ENCODE measurements at regions not wholly inside any gene's neighbourhood (a gene's known extent, or its start where the extent isn't known, plus 50 kb on each side); places are given as distances from the start of the nearest gene placed in this dataset.

GRCh38 chr5:88144219-88145001 is 124.2 kb downstream of the TMEM161B start:
- intact Hi-C loops (cut with micrococcal nuclease; ENCODE audit: unreplicated experiment) = no loop called here
- H3K27ac ChIP-seq (ENCODE audit: low read depth, low read length, poor library complexity, severe bottlenecking) = no peak overlapping the region
- no peaks in the 10 kb centered on the region for H3K9me3 ChIP-seq (ENCODE audit: low read depth, low read length, poor library complexity, severe bottlenecking)
- H3K36me3 ChIP-seq (ENCODE audit: insufficient read depth, low read length, poor library complexity, severe bottlenecking) = no peaks in the 10 kb centered on the region
- CTCF ChIA-PET = no interaction called here
- H3K4me1 ChIP-seq (ENCODE audit: insufficient read depth, low read length, poor library complexity, severe bottlenecking) = no peaks in the 10 kb centered on the region
- H3K4me3 ChIP-seq (ENCODE audit: low read depth, low read length, poor library complexity, severe bottlenecking) = no peak overlapping the region
- no TSS peak for BruUV-seq (replicated peaks)
- TF ChIP-seq CTCF (conservative IDR thresholded peaks at IDR 0.05; ENCODE audit: low read depth, low read length) = no peak
- DNase-seq (ENCODE audit: low spot score) = no peak
- POLR2A ChIA-PET (ENCODE audit: low non-redundant PET) = no interaction called here
- H3K27me3 ChIP-seq (replicated peaks; ENCODE audit: insufficient read depth, low read depth, low read length, poor library complexity) = no peaks in the 10 kb centered on the region

DNA sequence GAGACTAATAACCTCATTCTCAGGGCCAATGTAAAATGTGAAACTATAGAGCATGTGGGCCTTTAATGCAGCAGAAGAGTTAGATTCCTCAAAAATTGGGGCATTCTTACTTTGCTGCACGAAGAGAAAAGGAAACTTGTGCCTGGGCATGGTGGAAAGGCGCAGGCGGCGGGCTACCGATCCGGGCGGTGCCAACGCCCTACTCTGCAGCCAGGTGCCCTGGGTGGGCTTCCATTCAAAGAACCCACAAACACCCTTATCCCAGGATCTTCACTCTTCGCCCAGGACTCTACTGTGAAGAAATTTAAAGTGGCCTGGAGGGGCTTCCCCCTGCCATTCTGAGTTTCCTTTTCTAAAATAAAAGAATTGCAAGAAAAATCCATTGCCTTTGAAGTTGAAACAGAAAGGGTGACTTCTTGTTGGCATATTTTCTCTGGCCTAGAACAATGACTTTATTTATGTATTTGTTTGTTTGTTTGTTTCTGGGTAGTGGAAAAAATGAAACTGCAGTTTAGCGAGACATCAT is 124.9 kb downstream of the TMEM161B start:
- TF ChIP-seq CTCF (conservative IDR thresholded peaks at IDR 0.05; ENCODE audit: low read depth, low read length) (no peak), EZH2 (IDR thresholded peaks at IDR 0.05; ENCODE audit: borderline replicate concordance, low read depth, low read length, poor library complexity, severe bottlenecking) (no peak)
- H3K4me3 ChIP-seq (ENCODE audit: low read depth, low read length, poor library complexity, severe bottlenecking) = no peak overlapping the region
- H3K4me1 ChIP-seq (ENCODE audit: insufficient read depth, low read length, poor library complexity, severe bottlenecking) = no peaks in the 10 kb centered on the region
- POLR2A ChIA-PET (ENCODE audit: low non-redundant PET) = no interaction called here
- intact Hi-C loops (cut with micrococcal nuclease; ENCODE audit: unreplicated experiment) = no loop called here
- H3K27ac ChIP-seq (ENCODE audit: low read depth, low read length, poor library complexity, severe bottlenecking) = no peak overlapping the region
- CTCF ChIA-PET = no interaction called here
- no peak for DNase-seq (ENCODE audit: low spot score)
- H3K36me3 ChIP-seq (ENCODE audit: insufficient read depth, low read length, poor library complexity, severe bottlenecking) = no peaks in the 10 kb centered on the region
- no peaks in the 10 kb centered on the region for H3K27me3 ChIP-seq (replicated peaks; ENCODE audit: insufficient read depth, low read depth, low read length, poor library complexity)
- H3K9me3 ChIP-seq (ENCODE audit: low read depth, low read length, poor library complexity, severe bottlenecking) = no peaks in the 10 kb centered on the region
- no TSS peak for BruUV-seq (replicated peaks)

DNA sequence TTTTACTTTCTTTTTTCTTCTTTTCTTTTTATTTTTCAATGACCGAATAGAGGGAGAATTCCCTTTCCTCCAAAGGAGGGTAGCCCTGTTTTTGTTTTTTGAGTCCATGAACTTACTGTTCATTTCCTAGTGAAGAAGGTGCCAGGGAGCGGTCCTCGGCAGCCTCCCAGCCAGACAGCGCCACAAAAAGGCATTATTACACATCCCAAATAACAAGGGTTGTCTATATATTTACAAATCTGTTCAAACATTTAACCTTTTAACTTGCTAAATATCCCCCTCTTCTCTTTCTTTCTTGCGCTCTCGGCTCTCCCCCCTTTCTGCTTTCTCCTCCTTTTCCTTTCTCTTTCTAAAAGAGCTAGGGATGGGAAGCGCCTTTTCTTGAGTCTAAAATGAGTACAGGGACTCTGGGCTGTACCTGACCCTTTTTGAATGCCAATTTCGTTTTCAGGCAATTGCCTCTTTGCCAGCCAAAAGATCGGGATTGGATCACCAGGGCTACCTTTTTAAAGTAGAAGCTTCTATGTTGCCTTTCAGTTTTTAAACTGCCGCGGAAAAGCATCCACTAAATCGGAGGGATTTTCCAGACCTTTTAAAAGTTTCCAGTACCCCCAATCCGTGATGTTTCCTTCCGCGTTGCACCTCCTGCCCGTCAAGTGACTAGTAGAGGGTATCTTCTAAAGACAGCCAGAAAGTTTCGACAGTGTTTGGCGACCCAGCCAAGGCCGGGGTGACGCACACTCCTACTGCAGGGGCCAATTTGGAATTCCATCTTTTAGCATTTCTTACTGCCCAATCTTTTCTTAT is 125.6 kb downstream of the TMEM161B start:
- no peaks in the 10 kb centered on the region for H3K9me3 ChIP-seq (ENCODE audit: low read depth, low read length, poor library complexity, severe bottlenecking)
- H3K27ac ChIP-seq (ENCODE audit: low read depth, low read length, poor library complexity, severe bottlenecking) = no peak overlapping the region
- H3K36me3 ChIP-seq (ENCODE audit: insufficient read depth, low read length, poor library complexity, severe bottlenecking) = no peaks in the 10 kb centered on the region
- no peaks in the 10 kb centered on the region for H3K4me1 ChIP-seq (ENCODE audit: insufficient read depth, low read length, poor library complexity, severe bottlenecking)
- CTCF ChIA-PET = no interaction called here
- DNase-seq (ENCODE audit: low spot score) = no peak
- no peaks in the 10 kb centered on the region for H3K27me3 ChIP-seq (replicated peaks; ENCODE audit: insufficient read depth, low read depth, low read length, poor library complexity)
- intact Hi-C loops (cut with micrococcal nuclease; ENCODE audit: unreplicated experiment) = no loop called here
- no TSS peak for BruUV-seq (replicated peaks)
- no peak overlapping the region for H3K4me3 ChIP-seq (ENCODE audit: low read depth, low read length, poor library complexity, severe bottlenecking)
- POLR2A ChIA-PET (ENCODE audit: low non-redundant PET) = no interaction called here
- no peak for TF ChIP-seq CTCF (conservative IDR thresholded peaks at IDR 0.05; ENCODE audit: low read depth, low read length)

Data from A673 (cell line).